ENCODE measurements at regions not wholly inside any gene's neighbourhood (a gene's known extent, or its start where the extent isn't known, plus 50 kb on each side); places are given as distances from the start of the nearest gene placed in this dataset.

- TF ChIP-seq CTCF (IDR thresholded peaks at IDR 0.05; ENCODE audit: insufficient read depth, low read depth, low read length, missing control alignments) = no peak
- H3K4me3 ChIP-seq (ENCODE audit: low read depth, low read length) = no peak overlapping the region
- no peak for DNase-seq (ENCODE audit: low read depth)
Observed at GRCh38 chr1:60153961-60154360, 80.4 kb upstream of the C1orf87 start.

- no peak for DNase-seq (ENCODE audit: low read depth)
- no peak overlapping the region for H3K4me3 ChIP-seq (ENCODE audit: low read depth, low read length)
- TF ChIP-seq CTCF (IDR thresholded peaks at IDR 0.05; ENCODE audit: insufficient read depth, low read depth, low read length, missing control alignments) = no peak
Observed at GRCh38 chr1:60152891-60153290, 79.3 kb upstream of the C1orf87 start.

- DNase-seq (ENCODE audit: low read depth) = no peak
- TF ChIP-seq CTCF (IDR thresholded peaks at IDR 0.05; ENCODE audit: insufficient read depth, low read depth, low read length, missing control alignments) = no peak
Observed at GRCh38 chr1:60151311-60151710, 77.7 kb upstream of the C1orf87 start.

GRCh38 chr1:60149251-60149650, 75.7 kb upstream of the C1orf87 start:
- H3K4me3 ChIP-seq (ENCODE audit: low read depth, low read length) = no peak overlapping the region
- TF ChIP-seq CTCF (IDR thresholded peaks at IDR 0.05; ENCODE audit: insufficient read depth, low read depth, low read length, missing control alignments) = no peak
- no peak for DNase-seq (ENCODE audit: low read depth)

More at GRCh38 chr1:60151311-60151710, 77.7 kb upstream of the C1orf87 start:
- H3K4me3 ChIP-seq (ENCODE audit: low read depth, low read length) = no peak overlapping the region

- DNase-seq (ENCODE audit: low read depth) = no peak
- no peak for TF ChIP-seq CTCF (IDR thresholded peaks at IDR 0.05; ENCODE audit: insufficient read depth, low read depth, low read length, missing control alignments)
- H3K4me3 ChIP-seq (ENCODE audit: low read depth, low read length) = no peak overlapping the region
Observed at GRCh38 chr1:60146884-60147283, 73.3 kb upstream of the C1orf87 start.

- TF ChIP-seq CTCF (IDR thresholded peaks at IDR 0.05; ENCODE audit: insufficient read depth, low read depth, low read length, missing control alignments) = no peak
- no peak for DNase-seq (ENCODE audit: low read depth)
- H3K4me3 ChIP-seq (ENCODE audit: low read depth, low read length) = no peak overlapping the region
Observed at GRCh38 chr1:60145771-60146170, 72.2 kb upstream of the C1orf87 start.

- DNase-seq (ENCODE audit: low read depth) = no peak
- no peak for TF ChIP-seq CTCF (IDR thresholded peaks at IDR 0.05; ENCODE audit: insufficient read depth, low read depth, low read length, missing control alignments)
- H3K4me3 ChIP-seq (ENCODE audit: low read depth, low read length) = no peak overlapping the region
Observed at GRCh38 chr1:60141743-60142142, 68.2 kb upstream of the C1orf87 start.
